Aorta (tissue), 5 donors: ENCODE measurements at regions not wholly inside any gene's neighbourhood (a gene's known extent, or its start where the extent isn't known, plus 50 kb on each side); places are given as distances from the start of the nearest gene placed in this dataset.

ENCODE experiments used
- ATAC-seq: fragments of 200-7000 bp; cut with Tn5 transposase; one replicate; pipeline ENCODE4 v1.9.1; 2022; ENCODE audit warnings: moderate library complexity; ENCODE audit not compliant: low FRiP score
- DNase-seq, 2 donors: peaks; one replicate each; pipeline ENCODE4 v3.0.0-alpha.2; 2020
- H3K27ac ChIP-seq, 2 donors: one replicate each; pipeline ENCODE4 v1.5.1; 2013; ENCODE audit warnings: low read length in 2 of 2, mild to moderate bottlenecking in 2 of 2, moderate library complexity in 2 of 2, control low read depth in 1 of 2, inconsistent platforms in 1 of 2, low read depth in 1 of 2
- H3K27me3 ChIP-seq, 2 donors: one replicate each; pipeline ENCODE4 v1.6.1; 2013; ENCODE audit warnings: control low read depth in 1 of 2, low read length in 1 of 2, mild to moderate bottlenecking in 1 of 2, moderate library complexity in 1 of 2; ENCODE audit not compliant: insufficient read depth in 2 of 2, control insufficient read depth in 1 of 2
- H3K36me3 ChIP-seq, 2 donors: one replicate each; pipeline ENCODE4 v1.6.1; 2013; ENCODE audit warnings: control low read depth in 1 of 2, low read length in 1 of 2, mild to moderate bottlenecking in 1 of 2; ENCODE audit not compliant: insufficient read depth in 2 of 2, control insufficient read depth in 1 of 2
- H3K4me1 ChIP-seq, 2 donors: one replicate each; pipeline ENCODE4 v1.6.1; 2013; ENCODE audit warnings: low read length in 2 of 2, control low read depth in 1 of 2, mild to moderate bottlenecking in 1 of 2, moderate library complexity in 1 of 2; ENCODE audit not compliant: insufficient read depth in 2 of 2, control insufficient read depth in 1 of 2
- H3K4me3 ChIP-seq, 2 donors: one replicate each; pipeline ENCODE4 v1.5.1; 2013; ENCODE audit warnings: low read length in 2 of 2, control low read depth in 1 of 2, mild to moderate bottlenecking in 1 of 2
- H3K9me3 ChIP-seq: one replicate; pipeline ENCODE4 v1.6.1; 2013; ENCODE audit warnings: mild to moderate bottlenecking, low read length; ENCODE audit not compliant: control insufficient read depth
- WGBS, 2 donors: extraction: QIAGEN DNeasy Blood & Tissue Kit; methylation state at CpG; one replicate each; pipeline ENCODE4 v1.1.7; 2013; 5-methylcytosine and 5-hydroxymethylcytosine counted together
- intact Hi-C, 2 donors: fragments of 100-400 bp; cut with DNase I; formaldehyde crosslinking; loops; one replicate each; pipeline versions ENCODE4 v1.14.2 to v1.15.0; 2022
- donor health status: healthy with polysubstance abuse.
- donor health status: Bipolar disorder and iron deficiency.
- donor health status: DM: no; HTN: no; CAD: no.
- donor health status: DM: no; HTN: no; CAD: no.
- donor health status: DM: yes; HTN: yes; CAD: no.

- Histone ChIP-seq H3K4me3 (no peak overlapping the region), H3K27me3 (no peaks in the 10 kb centered on the region), H3K36me3 (no peaks in the 10 kb centered on the region), H3K9me3 (no peaks in the 10 kb centered on the region), H3K27ac (no peak overlapping the region), H3K4me1 (no peaks in the 10 kb centered on the region)
- WGBS, 2 donors = 75 to 80% methylated on average over 1 of the region's 1 CpG
- ATAC-seq (no peak), DNase-seq (no peak)
- intact Hi-C loops = no loop called here
Measured at GRCh38 chr13:89786531-89786930, 1561.0 kb upstream of the MIR17HG start.

GRCh38 chr13:89790696-89791095, 1556.8 kb upstream of the MIR17HG start:
- no peak for DNase-seq
- intact Hi-C loops = no loop called here
- no peak for ATAC-seq

GRCh38 chr13:89791971-89792630, 1555.4 kb upstream of the MIR17HG start:
- H3K9me3 ChIP-seq = no peaks in the 10 kb centered on the region
- 55 to 61% methylated on average over 2 of the region's 2 CpGs for WGBS, 2 donors
- ATAC-seq = no peak
- DNase-seq = no peak
- no peaks in the 10 kb centered on the region for H3K27me3 ChIP-seq
- H3K4me3 ChIP-seq = no peak overlapping the region
- no peaks in the 10 kb centered on the region for H3K36me3 ChIP-seq
- intact Hi-C loops = no loop called here
- no peak overlapping the region for H3K27ac ChIP-seq
- H3K4me1 ChIP-seq = no peaks in the 10 kb centered on the region

More at GRCh38 chr13:89790696-89791095, 1556.8 kb upstream of the MIR17HG start:
- no peaks in the 10 kb centered on the region for H3K9me3 ChIP-seq
- no peak overlapping the region for H3K27ac ChIP-seq
- no peak overlapping the region for H3K4me3 ChIP-seq
- no peaks in the 10 kb centered on the region for H3K4me1 ChIP-seq
- no peaks in the 10 kb centered on the region for H3K36me3 ChIP-seq
- no peaks in the 10 kb centered on the region for H3K27me3 ChIP-seq

DNA sequence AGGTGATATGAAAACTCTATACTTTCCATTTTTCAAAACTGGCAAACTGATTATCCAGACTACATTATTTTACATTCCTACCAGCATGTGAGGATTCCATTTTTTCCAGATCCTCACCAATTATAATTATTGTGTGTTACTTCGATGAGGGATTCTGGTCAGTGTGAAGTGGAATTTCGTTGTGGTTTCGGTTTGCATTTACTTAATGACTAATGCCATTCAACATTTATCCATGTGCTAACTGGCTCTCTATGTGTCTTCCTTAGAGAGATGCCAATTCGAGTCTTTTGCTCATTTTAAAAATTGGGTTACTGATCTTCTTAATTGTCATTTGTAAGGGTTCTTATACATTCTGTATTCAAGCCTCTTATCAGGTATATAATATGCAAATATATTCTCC, 1551.3 kb upstream of the MIR17HG start:
- H3K4me3 ChIP-seq = no peak overlapping the region
- intact Hi-C loops = no loop called here
- no peaks in the 10 kb centered on the region for H3K9me3 ChIP-seq
- H3K36me3 ChIP-seq = no peaks in the 10 kb centered on the region
- ATAC-seq = no peak
- no peaks in the 10 kb centered on the region for H3K27me3 ChIP-seq
- H3K4me1 ChIP-seq = no peaks in the 10 kb centered on the region
- WGBS, 2 donors = 84 to 86% methylated on average over 4 of the region's 4 CpGs
- H3K27ac ChIP-seq = no peak overlapping the region
- DNase-seq = no peak

DNA sequence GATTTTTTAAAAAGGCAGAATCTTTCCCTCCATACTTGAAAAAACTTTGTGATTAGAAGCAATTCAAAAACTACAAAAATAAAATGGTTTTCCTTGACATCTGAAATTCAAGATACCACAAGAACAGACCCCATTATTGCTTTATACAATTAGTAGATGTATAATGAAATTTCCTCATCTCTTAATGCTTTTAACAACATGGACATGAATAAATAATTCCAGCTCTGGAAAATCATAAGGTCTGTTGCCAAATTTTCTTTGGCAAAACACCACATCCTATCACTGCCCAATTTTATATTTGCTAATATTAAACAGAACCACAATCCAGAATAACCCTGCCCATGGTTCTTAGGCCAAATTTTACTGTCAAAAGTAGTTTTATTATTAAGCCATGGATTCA, 1543.6 kb upstream of the MIR17HG start:
- Histone ChIP-seq H3K4me1 (no peaks in the 10 kb centered on the region), H3K36me3 (no peaks in the 10 kb centered on the region), H3K4me3 (no peak overlapping the region), H3K27me3 (no peaks in the 10 kb centered on the region), H3K9me3 (no peaks in the 10 kb centered on the region), H3K27ac (no peak overlapping the region)
- intact Hi-C loops = no loop called here
- DNase-seq = no peak
- ATAC-seq = no peak

DNA sequence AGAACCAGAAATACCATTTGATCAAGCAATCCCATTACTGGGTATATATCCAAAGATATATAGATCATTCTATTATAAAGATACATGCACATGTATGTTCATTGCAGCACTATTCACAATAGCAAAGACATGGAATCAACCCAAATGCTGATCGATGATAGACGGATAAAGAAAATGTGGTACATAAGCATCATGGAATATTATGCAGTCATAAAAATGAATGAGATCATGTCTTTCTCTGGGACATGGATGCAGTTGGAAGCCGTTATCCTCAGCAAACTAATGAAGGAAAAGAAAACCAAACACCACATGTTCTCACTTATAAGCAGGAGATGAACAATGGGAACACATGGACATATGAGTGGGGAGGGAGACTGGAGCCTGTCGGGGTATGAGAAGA, 1540.9 kb upstream of the MIR17HG start:
- H3K9me3 ChIP-seq = no peaks in the 10 kb centered on the region
- H3K27ac ChIP-seq = no peak overlapping the region
- 88 to 89% methylated on average over 4 of the region's 4 CpGs for WGBS, 2 donors
- no peaks in the 10 kb centered on the region for H3K4me1 ChIP-seq
- ATAC-seq = no peak
- intact Hi-C loops = no loop called here
- H3K36me3 ChIP-seq = no peaks in the 10 kb centered on the region
- H3K27me3 ChIP-seq = no peaks in the 10 kb centered on the region
- DNase-seq = no peak
- no peak overlapping the region for H3K4me3 ChIP-seq

GRCh38 chr13:89812856-89813255, 1534.6 kb upstream of the MIR17HG start:
- Histone ChIP-seq H3K27me3 (no peaks in the 10 kb centered on the region), H3K4me1 (no peaks in the 10 kb centered on the region), H3K9me3 (peaks cover 2% of the 10 kb centered on the region), H3K36me3 (no peaks in the 10 kb centered on the region), H3K27ac (no peak overlapping the region), H3K4me3 (no peak overlapping the region)
- ATAC-seq (no peak), DNase-seq (no peak)
- 26 to 37% methylated on average over 2 of the region's 2 CpGs for WGBS, 2 donors
- intact Hi-C loops = no loop called here

- intact Hi-C loops = no loop called here
- Histone ChIP-seq H3K27ac (no peak overlapping the region), H3K9me3 (peaks cover 5% of the 10 kb centered on the region), H3K27me3 (no peaks in the 10 kb centered on the region), H3K36me3 (no peaks in the 10 kb centered on the region), H3K4me3 (no peak overlapping the region), H3K4me1 (no peaks in the 10 kb centered on the region)
- no peak for DNase-seq
- ATAC-seq = no peak
Measured at GRCh38 chr13:89816404-89816803, 1531.1 kb upstream of the MIR17HG start.

- ATAC-seq (no peak), DNase-seq (no peak)
- Histone ChIP-seq H3K9me3 (peaks cover 4% of the 10 kb centered on the region), H3K27me3 (no peaks in the 10 kb centered on the region), H3K4me3 (no peak overlapping the region), H3K27ac (no peak overlapping the region), H3K36me3 (no peaks in the 10 kb centered on the region), H3K4me1 (no peaks in the 10 kb centered on the region)
- intact Hi-C loops = no loop called here
- WGBS, 2 donors = 9% methylated on average over 4 of the region's 4 CpGs
Measured at GRCh38 chr13:89822467-89822866, 1525.0 kb upstream of the MIR17HG start.
